T-cell (primary cell): ENCODE measurements at regions not wholly inside any gene's neighbourhood (a gene's known extent, or its start where the extent isn't known, plus 50 kb on each side); places are given as distances from the start of the nearest gene placed in this dataset.

Source experiments
- ATAC-seq, 4 experiments: fragments of 200-7000 bp in 3 of 4; fragments of 150-1000 bp in 1 of 4; cut with Tn5 transposase; replicated peaks in 1 of 4; 1 replicate in 3 of 4; 2 replicates in 1 of 4; pipeline ENCODE4 v1.10.0; 2021; ENCODE audit warnings: moderate library complexity in 3 of 4, mild to moderate bottlenecking in 2 of 4, moderate number of reproducible peaks in 1 of 4
- CTCF ChIA-PET, 2 donors: fragments of 300-600 bp; sonication (Branson Sonifier 250); formaldehyde crosslinking; loops; one replicate each; lab custom pipeline; 2022; ENCODE audit warnings: antibody characterized with exemption in 2 of 2; lab: Charles Lee
- POLR2A ChIA-PET, 2 donors: fragments of 300-600 bp; sonication (Branson Sonifier 250); formaldehyde crosslinking; loops; one replicate each; lab custom pipeline; 2022; ENCODE audit warnings: antibody characterized with exemption in 2 of 2; lab: Charles Lee
- DNase-seq, 35 experiments: peaks; one replicate each; pipeline versions ENCODE4 v3.0.0 to v3.0.0-alpha.2; 2013 to 2023
- H3K27ac ChIP-seq: one replicate; pipeline ENCODE4 v1.5.1; 2013; ENCODE audit warnings: low read length
- H3K27me3 ChIP-seq, 2 experiments: replicated peaks in 1 of 2; 1 replicate in 1 of 2; 2 replicates in 1 of 2; pipeline versions ENCODE4 v1.6.1 to v1.7.0; 2013; ENCODE audit warnings: low read length in 1 of 2, mixed read lengths in 1 of 2; ENCODE audit not compliant: control insufficient read depth in 2 of 2, insufficient read depth in 2 of 2; ENCODE audit errors: extremely low read depth in 1 of 2
- H3K36me3 ChIP-seq, 2 donors: 1 replicate in 1 of 2; 2 replicates in 1 of 2; pipeline versions ENCODE4 v1.6.1 to v1.7.0; 2013; ENCODE audit warnings: low read length in 1 of 2; ENCODE audit not compliant: control insufficient read depth in 2 of 2, insufficient read depth in 1 of 2; ENCODE audit errors: extremely low read depth in 1 of 2
- H3K4me1 ChIP-seq, 2 experiments: 1 replicate in 1 of 2; 2 replicates in 1 of 2; pipeline versions ENCODE4 v1.6.1 to v1.7.0; 2013; ENCODE audit warnings: low read length in 2 of 2, mixed read lengths in 1 of 2; ENCODE audit not compliant: insufficient read depth in 2 of 2, control insufficient read depth in 1 of 2; ENCODE audit errors: extremely low read depth in 1 of 2
- H3K4me3 ChIP-seq, 2 donors: 1 replicate in 1 of 2; 2 replicates in 1 of 2; pipeline versions ENCODE4 v1.5.1 to v1.7.0; 2013; ENCODE audit warnings: mild to moderate bottlenecking in 2 of 2, low read length in 1 of 2, moderate library complexity in 1 of 2; ENCODE audit not compliant: control insufficient read depth in 1 of 2; ENCODE audit errors: extremely low read depth in 1 of 2
- H3K9me3 ChIP-seq: 2 replicates; pipeline ENCODE4 v1.7.0; 2013
- H3K27ac Mint-ChIP-seq, 2 donors: one replicate each; pipeline ENCODE4 v1.8.0; 2020 to 2021; ENCODE audit warnings: mild to moderate bottlenecking in 2 of 2, mixed read lengths in 2 of 2
- H3K27me3 Mint-ChIP-seq, 2 donors: one replicate each; pipeline ENCODE4 v1.8.0; 2021 to 2022; ENCODE audit warnings: mixed read lengths in 2 of 2
- H3K36me3 Mint-ChIP-seq: one replicate; pipeline ENCODE4 v1.8.0; 2021; ENCODE audit warnings: mixed read lengths
- H3K4me1 Mint-ChIP-seq, 3 donors: one replicate each; pipeline ENCODE4 v1.8.0; 2020 to 2022; ENCODE audit warnings: mixed read lengths in 3 of 3, mild to moderate bottlenecking in 1 of 3
- H3K4me3 Mint-ChIP-seq, 3 donors: one replicate each; pipeline ENCODE4 v1.8.0; 2020 to 2022; ENCODE audit warnings: mild to moderate bottlenecking in 3 of 3, mixed read lengths in 3 of 3, moderate library complexity in 3 of 3
- H3K9me3 Mint-ChIP-seq, 3 donors: one replicate each; pipeline ENCODE4 v1.8.0; 2020 to 2022; ENCODE audit warnings: mixed read lengths in 3 of 3
- WGBS: methylation state at CpG from one replicate; pipeline ENCODE4 v1.1.5; 2013; ENCODE audit warnings: missing lambda C conversion rate; ENCODE audit not compliant: insufficient coverage; 5-methylcytosine and 5-hydroxymethylcytosine counted together

DNA sequence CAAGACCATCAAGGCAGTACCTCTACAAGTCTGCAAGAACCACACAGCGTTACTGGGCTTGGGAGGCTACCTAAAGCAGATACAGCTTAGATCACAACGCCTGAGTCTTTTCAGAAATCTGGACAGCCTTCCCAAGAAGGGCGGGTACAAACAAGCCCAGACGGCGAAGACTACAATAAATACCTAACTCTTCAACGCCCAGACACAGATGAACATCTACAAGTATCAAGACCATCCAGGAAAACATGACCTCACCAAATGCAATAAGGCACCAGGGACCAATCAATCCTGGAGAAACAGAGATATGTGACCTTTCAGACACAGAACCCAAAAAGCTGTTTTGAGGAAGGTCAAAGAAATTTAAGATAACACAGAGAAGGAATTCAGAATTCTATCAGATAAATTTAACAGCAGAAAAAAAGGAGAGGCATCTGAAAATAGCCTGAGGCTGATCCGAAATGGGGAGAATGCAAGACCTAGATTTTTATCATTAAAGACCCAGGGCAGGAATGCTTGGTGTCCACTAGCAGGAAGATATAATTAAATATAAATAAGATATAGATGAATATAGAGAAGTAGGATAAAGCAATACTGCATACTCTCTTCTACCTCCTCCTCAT, 131.7 kb upstream of the COL21A1 start:
- no peaks in the 10 kb centered on the region for H3K9me3 Mint-ChIP-seq
- no peaks in the 10 kb centered on the region for H3K4me1 Mint-ChIP-seq
- CTCF ChIA-PET, result no interaction called here
- Histone ChIP-seq H3K4me1 (no peaks in the 10 kb centered on the region), H3K27ac (no peak overlapping the region), H3K9me3 (no peaks in the 10 kb centered on the region), H3K4me3 (no peak overlapping the region), H3K27me3 (peaks cover 0 to 5% of the 10 kb centered on the region in 2 experiments), H3K36me3 (no peaks in the 10 kb centered on the region)
- 63% methylated on average over 1 of the region's 7 CpGs for WGBS
- ATAC-seq (no peak), DNase-seq (no peak)
- no peaks in the 10 kb centered on the region for H3K27me3 Mint-ChIP-seq
- POLR2A ChIA-PET, result no interaction called here
- no peak overlapping the region for H3K27ac Mint-ChIP-seq
- no peaks in the 10 kb centered on the region for H3K36me3 Mint-ChIP-seq
- H3K4me3 Mint-ChIP-seq, result no peak overlapping the region

DNA sequence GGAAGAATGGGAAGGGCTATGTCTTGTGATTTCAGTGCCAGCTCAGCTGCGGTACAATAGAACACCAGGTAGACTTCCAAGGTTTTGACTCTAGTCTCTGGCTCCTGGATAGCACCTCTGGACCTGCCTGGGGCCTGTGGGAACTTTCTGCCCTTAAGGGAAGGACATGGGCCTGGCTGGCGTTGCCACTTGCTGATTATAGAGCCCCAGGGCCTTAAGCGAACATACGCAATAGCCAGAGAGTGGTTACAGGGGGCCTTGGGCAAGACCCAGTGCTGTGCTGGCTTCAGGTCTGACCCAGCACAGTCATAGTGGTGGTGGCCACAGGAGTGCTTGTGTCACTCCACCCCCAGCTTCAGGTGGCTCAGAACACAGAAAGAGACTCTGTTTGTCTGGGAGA, 131.1 kb upstream of the COL21A1 start:
- Mint-ChIP-seq H3K36me3 (no peaks in the 10 kb centered on the region), H3K9me3 (no peaks in the 10 kb centered on the region), H3K4me3 (no peak overlapping the region), H3K27me3 (no peaks in the 10 kb centered on the region), H3K4me1 (no peaks in the 10 kb centered on the region), H3K27ac (no peak overlapping the region)
- POLR2A ChIA-PET, result no interaction called here
- CTCF ChIA-PET, result no interaction called here
- 80% methylated on average over 4 of the region's 4 CpGs for WGBS
- H3K27me3 ChIP-seq, result peaks cover 0 to 5% of the 10 kb centered on the region in 2 experiments
- H3K4me3 ChIP-seq, result no peak overlapping the region
- no peak for ATAC-seq
- DNase-seq, result no peak
- no peaks in the 10 kb centered on the region for H3K36me3 ChIP-seq
- no peaks in the 10 kb centered on the region for H3K9me3 ChIP-seq
- no peaks in the 10 kb centered on the region for H3K4me1 ChIP-seq
- H3K27ac ChIP-seq, result no peak overlapping the region

DNA sequence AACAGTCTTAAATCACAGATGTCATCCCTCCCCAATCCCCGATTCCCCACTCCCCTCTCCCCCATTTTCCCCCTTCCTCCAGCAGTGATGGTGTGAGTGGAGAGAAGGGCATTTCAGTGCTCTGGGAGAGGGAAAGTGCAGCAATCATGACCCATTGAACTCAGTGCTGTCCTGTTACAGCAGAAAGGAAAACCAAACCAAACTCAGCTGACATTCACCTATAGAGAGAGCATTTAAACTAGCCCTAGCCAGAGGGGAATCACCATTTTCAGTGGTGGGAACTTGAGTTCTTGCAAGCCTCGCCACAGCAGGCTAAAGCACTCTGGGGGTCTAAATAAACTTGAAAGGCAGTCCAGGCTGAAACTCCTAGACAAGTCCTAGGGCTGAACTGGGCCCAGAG, 129.9 kb upstream of the COL21A1 start:
- WGBS, result 71% methylated on average over 1 of the region's 2 CpGs
- POLR2A ChIA-PET, result no interaction called here

DNA sequence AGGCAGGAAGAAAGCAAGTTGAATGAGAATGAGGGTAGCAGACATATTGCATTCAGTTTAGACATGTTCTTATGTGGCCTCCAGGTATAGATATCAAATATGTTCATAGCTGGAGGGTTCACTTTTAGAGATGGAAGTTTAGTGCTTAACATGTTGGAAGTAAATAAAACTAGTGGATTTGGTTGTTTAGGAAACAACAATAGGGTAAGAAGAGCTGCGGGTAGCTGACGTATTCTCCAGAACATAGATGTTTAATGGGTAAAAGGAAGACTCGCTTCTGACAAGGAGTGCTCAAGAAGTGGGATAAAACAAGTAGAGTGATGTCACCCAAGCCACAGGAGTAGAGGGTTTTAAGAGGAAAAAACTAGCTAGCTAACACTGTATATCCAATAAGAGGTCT, 128.4 kb upstream of the COL21A1 start:
- POLR2A ChIA-PET, result no interaction called here
- DNase-seq (no peak), ATAC-seq (no peak)
- no peaks in the 10 kb centered on the region for H3K36me3 Mint-ChIP-seq
- peaks cover 0 to 5% of the 10 kb centered on the region in 2 experiments for H3K27me3 ChIP-seq
- peaks cover 3 to 4% (median 4%) of the 10 kb centered on the region in 3 donors for H3K4me1 Mint-ChIP-seq
- no peak overlapping the region for H3K4me3 ChIP-seq
- H3K4me3 Mint-ChIP-seq, result no peak overlapping the region
- no peak overlapping the region for H3K27ac ChIP-seq
- no peaks in the 10 kb centered on the region for H3K4me1 ChIP-seq
- H3K36me3 ChIP-seq, result no peaks in the 10 kb centered on the region
- H3K27me3 Mint-ChIP-seq, result no peaks in the 10 kb centered on the region
- H3K9me3 Mint-ChIP-seq, result no peaks in the 10 kb centered on the region
- H3K9me3 ChIP-seq, result no peaks in the 10 kb centered on the region
- 100% methylated on average over 2 of the region's 3 CpGs for WGBS
- CTCF ChIA-PET, result interaction anchor here (0.7 kb wide), 2 partner anchors 14 to 194 kb away, joined by 3 read pairs; no protein-coding TSS in a partner anchor
- no peak overlapping the region for H3K27ac Mint-ChIP-seq

More for the DNA sequence above, 129.9 kb upstream of the COL21A1 start:
- Mint-ChIP-seq H3K27ac (no peak overlapping the region), H3K9me3 (no peaks in the 10 kb centered on the region), H3K36me3 (no peaks in the 10 kb centered on the region), H3K4me1 (no peaks in the 10 kb centered on the region), H3K4me3 (no peak overlapping the region), H3K27me3 (no peaks in the 10 kb centered on the region)
- Histone ChIP-seq H3K27ac (no peak overlapping the region), H3K4me3 (no peak overlapping the region), H3K9me3 (no peaks in the 10 kb centered on the region), H3K27me3 (peaks cover 0 to 5% of the 10 kb centered on the region in 2 experiments), H3K4me1 (no peaks in the 10 kb centered on the region), H3K36me3 (no peaks in the 10 kb centered on the region)
- ATAC-seq, result no peak
- DNase-seq, result no peak
- CTCF ChIA-PET, result no interaction called here

DNA sequence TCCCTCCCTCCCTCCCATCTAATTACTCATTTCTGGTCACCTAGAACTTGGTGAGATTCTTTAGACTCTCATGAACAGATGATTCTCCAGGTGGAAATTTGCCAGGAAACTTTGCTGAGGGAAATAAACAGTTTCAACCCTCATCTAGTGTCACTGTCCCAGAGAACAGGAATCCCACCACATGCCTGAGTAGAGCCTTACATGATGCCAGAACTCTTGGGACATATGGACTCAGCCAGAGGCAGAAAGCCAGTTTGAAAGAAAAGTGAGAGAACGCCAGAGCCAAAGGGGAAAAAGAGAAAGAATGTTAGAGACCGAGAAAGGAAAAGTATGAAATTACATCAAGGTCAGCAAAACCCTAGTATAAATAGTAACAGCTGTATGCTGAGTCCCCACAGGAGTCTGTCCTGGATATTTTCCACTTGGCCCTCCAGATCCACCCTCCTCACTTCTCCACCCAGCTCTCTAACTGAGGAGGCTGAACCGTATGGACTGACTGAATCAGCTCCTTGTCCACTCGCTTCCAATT, 127.5 kb upstream of the COL21A1 start:
- ChIA-PET POLR2A (no interaction called here), CTCF (no interaction called here)
- H3K36me3 Mint-ChIP-seq, result no peaks in the 10 kb centered on the region
- Histone ChIP-seq H3K36me3 (no peaks in the 10 kb centered on the region), H3K27ac (no peak overlapping the region), H3K27me3 (peaks cover 0 to 5% of the 10 kb centered on the region in 2 experiments), H3K4me1 (no peaks in the 10 kb centered on the region), H3K9me3 (no peaks in the 10 kb centered on the region), H3K4me3 (no peak overlapping the region)
- DNase-seq, result no peak
- no peak overlapping the region for H3K27ac Mint-ChIP-seq
- H3K4me3 Mint-ChIP-seq, result no peak overlapping the region
- H3K27me3 Mint-ChIP-seq, result no peaks in the 10 kb centered on the region
- ATAC-seq, result no peak
- H3K4me1 Mint-ChIP-seq, result peaks cover 8 to 11% (median 8%) of the 10 kb centered on the region in 3 donors
- no peaks in the 10 kb centered on the region for H3K9me3 Mint-ChIP-seq
- WGBS, result no CpG with 5 or more reads among the region's 4 CpGs

DNA sequence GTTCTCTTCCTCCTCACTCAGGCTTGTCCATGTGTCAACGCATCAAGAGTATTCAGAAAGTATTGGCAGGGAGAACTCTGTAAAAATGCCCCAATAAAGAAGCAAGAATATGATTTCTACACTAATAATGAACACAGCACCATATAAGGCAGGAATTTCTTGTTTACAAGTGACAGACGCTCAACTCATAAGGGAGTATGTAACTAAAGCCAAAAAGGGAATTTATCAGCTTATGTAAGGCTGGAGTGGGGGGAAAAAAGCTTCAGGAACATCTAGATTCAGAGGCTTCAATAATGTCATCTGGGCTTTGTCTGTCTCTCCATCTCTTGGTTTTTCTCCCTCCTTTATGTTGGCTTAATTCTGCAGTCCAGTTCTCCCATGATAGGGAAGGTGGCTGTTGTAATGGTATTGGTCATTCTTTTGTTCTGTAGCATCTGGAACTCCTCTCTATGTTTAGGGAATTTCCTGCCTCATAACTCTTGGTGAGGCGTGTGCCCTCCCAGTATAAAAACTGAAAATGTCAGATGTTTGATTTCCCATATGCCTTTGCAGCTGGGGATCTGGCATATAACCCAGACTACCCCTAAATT, 125.1 kb upstream of the COL21A1 start:
- H3K27me3 Mint-ChIP-seq, result no peaks in the 10 kb centered on the region
- H3K27ac Mint-ChIP-seq, result no peak overlapping the region
- Histone ChIP-seq H3K36me3 (no peaks in the 10 kb centered on the region), H3K27ac (no peak overlapping the region), H3K4me1 (no peaks in the 10 kb centered on the region), H3K27me3 (no peaks in the 10 kb centered on the region), H3K4me3 (no peak overlapping the region), H3K9me3 (no peaks in the 10 kb centered on the region)
- ChIA-PET CTCF (no interaction called here), POLR2A (no interaction called here)
- peaks cover 8 to 11% (median 8%) of the 10 kb centered on the region in 3 donors for H3K4me1 Mint-ChIP-seq
- no peaks in the 10 kb centered on the region for H3K36me3 Mint-ChIP-seq
- DNase-seq (no peak), ATAC-seq (no peak)
- no CpG with 5 or more reads among the region's 3 CpGs for WGBS
- no peak overlapping the region for H3K4me3 Mint-ChIP-seq
- no peaks in the 10 kb centered on the region for H3K9me3 Mint-ChIP-seq
